ENCODE measurements at regions not wholly inside any gene's neighbourhood (a gene's known extent, or its start where the extent isn't known, plus 50 kb on each side); places are given as distances from the start of the nearest gene placed in this dataset.

- no peak for TF ChIP-seq POLR2AphosphoS5 (IDR thresholded peaks at IDR 0.05; ENCODE audit: borderline replicate concordance, low read depth, low read length)
- TF ChIP-seq EZH2 (IDR thresholded peaks at IDR 0.05) = no peak
- no peak for TF ChIP-seq FOXP2 (optimal IDR thresholded peaks at IDR 0.05; ENCODE audit: control extremely low read depth, extremely low read length, insufficient read depth)
These were observed 162.7 kb upstream of the ITGB1 start for GRCh38 chr10:33120700-33121099.

All from SK-N-MC (cell line).